Prostate gland (tissue), 2 donors: ENCODE measurements at regions not wholly inside any gene's neighbourhood (a gene's known extent, or its start where the extent isn't known, plus 50 kb on each side); places are given as distances from the start of the nearest gene placed in this dataset.

ENCODE experiments used
- POLR2AphosphoS5 ChIP-seq: sonication (generic); formaldehyde crosslinking; IDR thresholded peaks from one replicate; pipeline ENCODE4 v1.6.1; 2017; ENCODE audit warnings: antibody characterized with exemption
- TF ChIP-seq, protein P1 (sequence below), 4 experiments: fragments of 200-600 bp in 2 of 4; fragments of 450-650 bp in 2 of 4; sonication (generic) in 2 of 4; IDR thresholded peaks; 1 replicate in 3 of 4; 2 replicates in 1 of 4; pipeline ENCODE4 v1.5.1; 2016 to 2019; ENCODE audit warnings: antibody characterized with exemption in 4 of 4, mild to moderate bottlenecking in 2 of 4, moderate library complexity in 2 of 4

DNA sequence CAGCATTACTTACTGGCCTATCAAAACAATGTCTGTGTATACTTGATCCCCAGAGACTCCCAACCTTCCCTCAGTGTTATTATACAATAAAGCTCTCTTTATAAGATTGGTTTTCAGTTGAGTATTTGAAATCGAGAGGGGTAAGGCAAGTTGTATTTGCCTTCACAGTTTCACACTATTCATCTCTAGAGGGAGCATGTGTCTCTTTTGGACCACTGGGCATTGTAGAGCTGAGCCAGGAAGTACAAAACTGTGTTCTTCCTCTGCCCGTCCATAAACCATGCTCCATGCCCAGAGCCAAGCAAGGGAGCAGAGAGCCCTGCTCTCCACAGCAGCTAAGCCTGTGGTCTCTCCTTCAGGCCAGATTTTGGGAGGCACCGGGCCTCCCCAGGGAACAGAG, 61.5 kb upstream of the HHIP start:
- TF ChIP-seq, protein P1, sequence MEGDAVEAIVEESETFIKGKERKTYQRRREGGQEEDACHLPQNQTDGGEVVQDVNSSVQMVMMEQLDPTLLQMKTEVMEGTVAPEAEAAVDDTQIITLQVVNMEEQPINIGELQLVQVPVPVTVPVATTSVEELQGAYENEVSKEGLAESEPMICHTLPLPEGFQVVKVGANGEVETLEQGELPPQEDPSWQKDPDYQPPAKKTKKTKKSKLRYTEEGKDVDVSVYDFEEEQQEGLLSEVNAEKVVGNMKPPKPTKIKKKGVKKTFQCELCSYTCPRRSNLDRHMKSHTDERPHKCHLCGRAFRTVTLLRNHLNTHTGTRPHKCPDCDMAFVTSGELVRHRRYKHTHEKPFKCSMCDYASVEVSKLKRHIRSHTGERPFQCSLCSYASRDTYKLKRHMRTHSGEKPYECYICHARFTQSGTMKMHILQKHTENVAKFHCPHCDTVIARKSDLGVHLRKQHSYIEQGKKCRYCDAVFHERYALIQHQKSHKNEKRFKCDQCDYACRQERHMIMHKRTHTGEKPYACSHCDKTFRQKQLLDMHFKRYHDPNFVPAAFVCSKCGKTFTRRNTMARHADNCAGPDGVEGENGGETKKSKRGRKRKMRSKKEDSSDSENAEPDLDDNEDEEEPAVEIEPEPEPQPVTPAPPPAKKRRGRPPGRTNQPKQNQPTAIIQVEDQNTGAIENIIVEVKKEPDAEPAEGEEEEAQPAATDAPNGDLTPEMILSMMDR (IDR thresholded peaks at IDR 0.05), result no peak
- no peak for TF ChIP-seq POLR2AphosphoS5
